GM21737 (cell line): ENCODE measurements at regions not wholly inside any gene's neighbourhood (a gene's known extent, or its start where the extent isn't known, plus 50 kb on each side); places are given as distances from the start of the nearest gene placed in this dataset.

Source experiments
- ATAC-seq: cut with Tn5 transposase; IDR thresholded peaks from one replicate; pipeline ENCODE4 v1.9.1; 2021; ENCODE audit warnings: mild to moderate bottlenecking, moderate library complexity; ENCODE audit not compliant: unreplicated experiment

GRCh38 chrX:714131-714530, 83.5 kb downstream of the SHOX start:
- ATAC-seq: no peak
